ENCODE measurements at regions not wholly inside any gene's neighbourhood (a gene's known extent, or its start where the extent isn't known, plus 50 kb on each side); places are given as distances from the start of the nearest gene placed in this dataset.

- no peak for DNase-seq (ENCODE audit: extremely low spot score, unreplicated experiment)
- Mint-ChIP-seq H3K9me3 (ENCODE audit: unreplicated experiment) (peaks cover 4% of the 10 kb centered on the region), H3K36me3 (ENCODE audit: unreplicated experiment) (no peaks in the 10 kb centered on the region), H3K4me3 (ENCODE audit: unreplicated experiment) (no peak overlapping the region), H3K27me3 (ENCODE audit: unreplicated experiment) (no peaks in the 10 kb centered on the region), H3K27ac (ENCODE audit: unreplicated experiment) (no peak overlapping the region), H3K4me1 (ENCODE audit: unreplicated experiment) (no peaks in the 10 kb centered on the region)
- TF ChIP-seq CTCF (IDR thresholded peaks at IDR 0.05) = no peak
Observed at GRCh38 chr4:1492142-1492457, 85.9 kb upstream of the NKX1-1 start.

- Mint-ChIP-seq H3K27me3 (ENCODE audit: unreplicated experiment) (no peaks in the 10 kb centered on the region), H3K4me3 (ENCODE audit: unreplicated experiment) (no peak overlapping the region), H3K9me3 (ENCODE audit: unreplicated experiment) (peaks cover 6% of the 10 kb centered on the region), H3K36me3 (ENCODE audit: unreplicated experiment) (peaks cover 2% of the 10 kb centered on the region), H3K4me1 (ENCODE audit: unreplicated experiment) (no peaks in the 10 kb centered on the region), H3K27ac (ENCODE audit: unreplicated experiment) (no peak overlapping the region)
- no peak for TF ChIP-seq CTCF (IDR thresholded peaks at IDR 0.05)
- DNase-seq (ENCODE audit: extremely low spot score, unreplicated experiment) = no peak
Observed at GRCh38 chr4:1491328-1492141, 85.3 kb upstream of the NKX1-1 start.

GRCh38 chr4:1490654-1491327 is 84.5 kb upstream of the NKX1-1 start:
- no peak for DNase-seq (ENCODE audit: extremely low spot score, unreplicated experiment)
- peaks cover 12% of the 10 kb centered on the region for H3K9me3 Mint-ChIP-seq (ENCODE audit: unreplicated experiment)
- no peaks in the 10 kb centered on the region for H3K4me1 Mint-ChIP-seq (ENCODE audit: unreplicated experiment)
- no peak overlapping the region for H3K4me3 Mint-ChIP-seq (ENCODE audit: unreplicated experiment)
- no peak for TF ChIP-seq CTCF (IDR thresholded peaks at IDR 0.05)
- H3K27ac Mint-ChIP-seq (ENCODE audit: unreplicated experiment) = no peak overlapping the region
- H3K36me3 Mint-ChIP-seq (ENCODE audit: unreplicated experiment) = peaks cover 2% of the 10 kb centered on the region
- H3K27me3 Mint-ChIP-seq (ENCODE audit: unreplicated experiment) = no peaks in the 10 kb centered on the region

DNA sequence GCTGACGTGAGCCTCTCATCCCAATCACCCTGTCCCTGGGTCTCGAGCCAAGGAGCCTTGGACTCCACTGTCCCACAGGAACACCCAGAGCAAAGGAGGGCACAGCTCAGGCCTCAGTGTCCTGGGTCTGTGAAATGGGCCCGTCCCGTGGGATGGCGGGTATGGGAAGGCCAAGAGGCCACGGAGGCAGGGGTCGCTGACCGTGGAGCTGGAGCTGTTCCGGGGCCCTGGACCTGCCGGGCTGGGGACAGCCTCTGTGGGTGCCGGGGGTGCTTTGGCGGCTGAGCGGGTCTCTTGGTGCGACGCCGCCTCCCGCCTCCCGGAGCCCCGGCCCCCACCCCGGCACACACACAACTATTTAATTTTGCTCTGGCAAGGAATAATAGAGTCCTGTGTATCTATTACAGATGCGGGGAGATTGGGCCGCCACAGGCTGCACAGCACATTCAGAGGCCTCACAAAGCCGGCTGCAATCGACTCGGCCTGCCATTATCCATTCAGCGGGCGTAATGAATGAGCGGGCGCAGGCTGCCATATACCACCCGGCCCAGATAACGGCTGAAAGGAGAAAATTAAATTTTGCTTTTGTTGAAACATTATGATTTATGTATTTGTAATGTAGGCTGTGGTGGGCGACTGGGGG is 83.9 kb upstream of the NKX1-1 start:
- no peak for DNase-seq (ENCODE audit: extremely low spot score, unreplicated experiment)
- no peaks in the 10 kb centered on the region for H3K4me1 Mint-ChIP-seq (ENCODE audit: unreplicated experiment)
- H3K4me3 Mint-ChIP-seq (ENCODE audit: unreplicated experiment) = no peak overlapping the region
- no peak for TF ChIP-seq CTCF (IDR thresholded peaks at IDR 0.05)
- no peaks in the 10 kb centered on the region for H3K27me3 Mint-ChIP-seq (ENCODE audit: unreplicated experiment)
- H3K9me3 Mint-ChIP-seq (ENCODE audit: unreplicated experiment) = peaks cover 17% of the 10 kb centered on the region
- no peak overlapping the region for H3K27ac Mint-ChIP-seq (ENCODE audit: unreplicated experiment)
- peaks cover 2% of the 10 kb centered on the region for H3K36me3 Mint-ChIP-seq (ENCODE audit: unreplicated experiment)

DNA sequence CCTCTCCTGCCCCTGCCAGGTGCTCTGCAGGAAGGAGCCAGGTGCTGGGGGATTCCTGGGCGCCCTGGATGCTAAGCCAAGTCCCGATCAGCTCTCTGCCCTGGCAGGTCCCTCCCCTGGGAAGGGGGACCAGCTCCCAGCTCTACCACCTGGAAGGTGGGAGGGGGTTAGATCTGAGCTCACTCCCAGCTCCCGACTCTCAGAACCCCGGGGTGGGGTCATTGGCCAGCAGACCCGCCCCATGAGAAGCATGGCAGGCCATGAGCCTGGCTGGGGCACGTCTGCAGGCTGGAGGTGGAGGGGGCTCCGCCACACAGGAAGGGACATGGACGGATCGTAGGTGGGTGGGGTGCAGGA is 83.4 kb upstream of the NKX1-1 start:
- Mint-ChIP-seq H3K9me3 (ENCODE audit: unreplicated experiment) (peaks cover 22% of the 10 kb centered on the region), H3K27ac (ENCODE audit: unreplicated experiment) (no peak overlapping the region), H3K4me1 (ENCODE audit: unreplicated experiment) (no peaks in the 10 kb centered on the region), H3K36me3 (ENCODE audit: unreplicated experiment) (peaks cover 2% of the 10 kb centered on the region), H3K27me3 (ENCODE audit: unreplicated experiment) (no peaks in the 10 kb centered on the region), H3K4me3 (ENCODE audit: unreplicated experiment) (no peak overlapping the region)
- DNase-seq (ENCODE audit: extremely low spot score, unreplicated experiment) = no peak
- TF ChIP-seq CTCF (IDR thresholded peaks at IDR 0.05) = no peak
